GM12878 (cell line): ENCODE measurements at regions not wholly inside any gene's neighbourhood (a gene's known extent, or its start where the extent isn't known, plus 50 kb on each side); places are given as distances from the start of the nearest gene placed in this dataset.

Experiments
- ATAC-seq: fragments of 200-7000 bp; cut with Tn5 transposase; 3 replicates; pipeline ENCODE4 v1.9.1; 2020; ENCODE audit warnings: mild to moderate bottlenecking, moderate library complexity
- BruUV-seq: library from RNA; stranded (reverse); fragments of 400-500 nt; replicated peaks from 2 replicates; lab custom pipeline; 2021; lab: Mats Ljungman, UMichigan
- CTCF ChIA-PET: fragments of 300-600 bp; sonication (Branson Sonifier 250); formaldehyde crosslinking; extraction: SDS; loops from one replicate; lab custom pipeline; 2021; ENCODE audit warnings: inconsistent platforms; lab: Yijun Ruan, JAX
- POLR2A ChIA-PET: fragments of 350-600 bp; formaldehyde crosslinking; extraction: SDS; loops from one replicate; lab custom pipeline; 2021; ENCODE audit warnings: inconsistent platforms; lab: Charles Lee
- RAD21 ChIA-PET: fragments of 300-600 bp; sonication (Branson Sonifier 250); formaldehyde crosslinking; loops from one replicate; lab custom pipeline; 2023; ENCODE audit warnings: antibody characterized with exemption; ENCODE audit not compliant: unreplicated experiment; lab: Charles Lee
- SMC1A ChIA-PET: fragments of 300-600 bp; sonication (Branson Sonifier 250); formaldehyde crosslinking; loops from one replicate; lab custom pipeline; 2023; ENCODE audit not compliant: unreplicated experiment, uncharacterized antibody; lab: Charles Lee
- DNase-seq: peaks from one replicate; pipeline ENCODE4 v3.0.0-alpha.2; 2011; ENCODE audit warnings: low read depth, low spot score
- FAIRE-seq: peaks from 3 replicates; lab custom pipeline; 2011; peaks lifted over from hg19 to GRCh38; lab: Jason Lieb, UNC
- H2AFZ ChIP-seq: 2 replicates; pipeline ENCODE4 v1.6.0; 2011; ENCODE audit warnings: low read depth, low read length, control low read depth; ENCODE audit not compliant: control insufficient read depth
- H3K27ac ChIP-seq: 2 replicates; pipeline ENCODE4 v1.5.1; 2011; ENCODE audit warnings: control low read depth; ENCODE audit not compliant: control insufficient read depth, insufficient read depth
- H3K27me3 ChIP-seq, 2 experiments: replicated peaks in 1 of 2; 2 replicates each; pipeline versions ENCODE4 v1.6.0 to v1.6.1; 2011; ENCODE audit warnings: low read length in 1 of 2; ENCODE audit not compliant: control insufficient read depth in 2 of 2, insufficient read depth in 2 of 2
- H3K36me3 ChIP-seq, 2 experiments: 2 replicates each; pipeline ENCODE4 v1.5.1; 2011; ENCODE audit warnings: low read length in 1 of 2; ENCODE audit not compliant: control insufficient read depth in 2 of 2, insufficient read depth in 2 of 2
- H3K4me1 ChIP-seq: 2 replicates; pipeline ENCODE4 v1.6.1; 2011; ENCODE audit warnings: mild to moderate bottlenecking, low read length, moderate library complexity, mixed read lengths; ENCODE audit not compliant: control insufficient read depth, insufficient read depth
- H3K4me2 ChIP-seq: 2 replicates; pipeline ENCODE4 v1.6.0; 2011; ENCODE audit warnings: control low read depth; ENCODE audit not compliant: control insufficient read depth, insufficient read depth
- H3K4me3 ChIP-seq: fragments of 200-600 bp; sonication (generic); 2 replicates; pipeline ENCODE4 v1.5.1; 2016
- H3K79me2 ChIP-seq: 2 replicates; pipeline ENCODE4 v1.6.0; 2011; ENCODE audit warnings: low read length; ENCODE audit not compliant: control insufficient read depth, insufficient read depth
- H3K9ac ChIP-seq: 2 replicates; pipeline ENCODE4 v1.8.0; 2011; ENCODE audit warnings: low read length, control low read depth, mixed read lengths; ENCODE audit not compliant: control insufficient read depth, insufficient read depth
- H3K9me3 ChIP-seq: replicated peaks from 3 replicates; pipeline ENCODE4 v1.5.1; 2011; ENCODE audit warnings: mild to moderate bottlenecking, low read length; ENCODE audit not compliant: control insufficient read depth, insufficient read depth
- H4K20me1 ChIP-seq: 2 replicates; pipeline ENCODE4 v1.6.0; 2011; ENCODE audit not compliant: control insufficient read depth, insufficient read depth
- E2F8 ChIP-seq: fragments of 450-650 bp; IDR thresholded peaks from 2 replicates; pipeline ENCODE4 v1.6.1; 2018; ENCODE audit warnings: mild to moderate bottlenecking, low read depth, moderate library complexity; ENCODE audit not compliant: partially characterized antibody
- ETV6 ChIP-seq, 2 experiments: fragments of 450-650 bp in 1 of 2; IDR thresholded peaks in 1 of 2; conservative IDR thresholded peaks in 1 of 2; 2 replicates each; pipeline ENCODE4 v1.6.1; 2014; ENCODE audit warnings: antibody characterized with exemption in 1 of 2, borderline replicate concordance in 1 of 2, low read depth in 1 of 2, mild to moderate bottlenecking in 1 of 2, moderate library complexity in 1 of 2
- MYB ChIP-seq: fragments of 150-350 bp; IDR thresholded peaks from 2 replicates; pipeline ENCODE4 v1.6.1; 2014; ENCODE audit warnings: mild to moderate bottlenecking, low read depth, low read length, borderline replicate concordance
- RELB ChIP-seq: fragments of 450-650 bp; IDR thresholded peaks from 2 replicates; pipeline ENCODE4 v1.6.1; 2017; ENCODE audit warnings: low read depth, mild to moderate bottlenecking, moderate library complexity
- WGBS: methylation state at CpG from one replicate; pipeline ENCODE4 v1.1.6; 2016; ENCODE audit warnings: low lambda C conversion rate; ENCODE audit not compliant: insufficient replicate concordance, insufficient coverage; ENCODE audit errors: missing lambda C conversion rate; 5-methylcytosine and 5-hydroxymethylcytosine counted together
- in situ Hi-C: fragments of 300-500 bp; cut with MboI; formaldehyde crosslinking; loops from 9 replicates; pipeline ENCODE4 v1.14.3; 2018; ENCODE audit warnings: mixed read lengths
- intact Hi-C: fragments of 100-400 bp; cut with micrococcal nuclease; formaldehyde crosslinking; loops from one replicate; pipeline ENCODE4 v1.14.2; 2022; ENCODE audit not compliant: unreplicated experiment

- TF ChIP-seq E2F8 (no peak), ETV6 (conservative IDR thresholded peaks at IDR 0.05 in 1 of 2, IDR thresholded peaks at IDR 0.05 in 1 of 2; ENCODE audit: borderline replicate concordance in 1 of 2, low read depth in 1 of 2) (no peak), MYB (no peak)
Measured at GRCh38 chr13:104295537-104295936, 1229.3 kb upstream of the SLC10A2 start (continued).

GRCh38 chr13:104289400-104289799, 1223.2 kb upstream of the SLC10A2 start:
- no peak overlapping the region for H3K4me2 ChIP-seq
- no peaks in the 10 kb centered on the region for H3K79me2 ChIP-seq
- ATAC-seq (no peak), FAIRE-seq (no peak), DNase-seq (no peak)
- no peak overlapping the region for H3K27ac ChIP-seq
- ChIA-PET RAD21 (no interaction called here), CTCF (interaction anchor here (1.3 kb wide), 1 partner anchor 12 kb away, joined by 3 read pairs; no protein-coding TSS in a partner anchor), POLR2A (no interaction called here), SMC1A (no interaction called here)
- H3K4me1 ChIP-seq, result no peaks in the 10 kb centered on the region
- H3K4me3 ChIP-seq, result no peak overlapping the region
- H3K9me3 ChIP-seq, result no peaks in the 10 kb centered on the region
- in situ Hi-C loops (no loop called here), intact Hi-C loops (no loop called here)
- no peak for TF ChIP-seq RELB
- H3K27me3 ChIP-seq, result no peaks in the 10 kb centered on the region
- H4K20me1 ChIP-seq, result no peaks in the 10 kb centered on the region
- no peak overlapping the region for H2AFZ ChIP-seq
- no TSS peak for BruUV-seq
- no peak overlapping the region for H3K9ac ChIP-seq
- WGBS, result 42% methylated on average over 3 of the region's 3 CpGs
- H3K36me3 ChIP-seq, result no peaks in the 10 kb centered on the region
